ENCODE measurements at regions not wholly inside any gene's neighbourhood (a gene's known extent, or its start where the extent isn't known, plus 50 kb on each side); places are given as distances from the start of the nearest gene placed in this dataset.

GRCh38 chr12:92648242-92649031, 54.4 kb upstream of the PLEKHG7 start:
- Histone ChIP-seq H4K20me1 (ENCODE audit: insufficient read depth, low read length) (no peaks in the 10 kb centered on the region), H3K36me3 (ENCODE audit: insufficient read depth, low read length) (no peaks in the 10 kb centered on the region), H3K27ac (ENCODE audit: low read depth, low read length, poor library complexity, severe bottlenecking) (no peak overlapping the region), H2AFZ (ENCODE audit: low read length) (no peak overlapping the region), H3K9me3 (ENCODE audit: low read length) (no peaks in the 10 kb centered on the region), H3K4me2 (ENCODE audit: low read length) (no peak overlapping the region), H3K79me2 (ENCODE audit: insufficient read depth, low read depth, low read length) (no peaks in the 10 kb centered on the region), H3K4me1 (ENCODE audit: insufficient read depth, low read length, poor library complexity, severe bottlenecking) (no peaks in the 10 kb centered on the region), H3K4me3 (ENCODE audit: low read depth, low read length, poor library complexity, severe bottlenecking) (no peak overlapping the region), H3K9me2 (ENCODE audit: insufficient read depth, low read length) (no peaks in the 10 kb centered on the region)
- POLR2A ChIA-PET, result interaction anchor here (0.6 to 0.7 kb wide), 2 partner anchors 1062 to 1070 kb away, joined by 3 read pairs; no protein-coding TSS in a partner anchor
- no TSS peak for BruUV-seq (replicated peaks)
- TF ChIP-seq CTCF (conservative IDR thresholded peaks at IDR 0.05; ENCODE audit: low read length), result no peak
- TF ChIP-seq EZH2phosphoT487 (IDR thresholded peaks at IDR 0.05; ENCODE audit: borderline replicate concordance, low read depth, low read length), result no peak
- intact Hi-C loops (cut with micrococcal nuclease; ENCODE audit: unreplicated experiment), result no loop called here
- DNase-seq (ENCODE audit: low spot score), result no peak
- CTCF ChIA-PET (ENCODE audit: unreplicated experiment), result no interaction called here

GRCh38 chr12:92641291-92641690, 61.5 kb upstream of the PLEKHG7 start:
- BruUV-seq (replicated peaks), result no TSS peak
- CTCF ChIA-PET (ENCODE audit: unreplicated experiment), result no interaction called here
- H3K27ac ChIP-seq (ENCODE audit: low read depth, low read length, poor library complexity, severe bottlenecking), result no peak overlapping the region
- intact Hi-C loops (cut with micrococcal nuclease; ENCODE audit: unreplicated experiment), result no loop called here
- no peaks in the 10 kb centered on the region for H3K9me2 ChIP-seq (ENCODE audit: insufficient read depth, low read length)
- no peaks in the 10 kb centered on the region for H3K9me3 ChIP-seq (ENCODE audit: low read length)
- no peak overlapping the region for H3K4me3 ChIP-seq (ENCODE audit: low read depth, low read length, poor library complexity, severe bottlenecking)
- H4K20me1 ChIP-seq (ENCODE audit: insufficient read depth, low read length), result no peaks in the 10 kb centered on the region
- TF ChIP-seq EZH2phosphoT487 (IDR thresholded peaks at IDR 0.05; ENCODE audit: borderline replicate concordance, low read depth, low read length) (no peak), CTCF (conservative IDR thresholded peaks at IDR 0.05; ENCODE audit: low read length) (no peak)
- no peaks in the 10 kb centered on the region for H3K4me1 ChIP-seq (ENCODE audit: insufficient read depth, low read length, poor library complexity, severe bottlenecking)
- H3K36me3 ChIP-seq (ENCODE audit: insufficient read depth, low read length), result no peaks in the 10 kb centered on the region
- H3K4me2 ChIP-seq (ENCODE audit: low read length), result no peak overlapping the region
- H3K79me2 ChIP-seq (ENCODE audit: insufficient read depth, low read depth, low read length), result no peaks in the 10 kb centered on the region
- POLR2A ChIA-PET, result no interaction called here
- DNase-seq (ENCODE audit: low spot score), result no peak
- H2AFZ ChIP-seq (ENCODE audit: low read length), result no peak overlapping the region

- Histone ChIP-seq H3K4me1 (ENCODE audit: insufficient read depth, low read length, poor library complexity, severe bottlenecking) (no peaks in the 10 kb centered on the region), H3K4me3 (ENCODE audit: low read depth, low read length, poor library complexity, severe bottlenecking) (no peak overlapping the region), H3K9me3 (ENCODE audit: low read length) (no peaks in the 10 kb centered on the region), H3K9me2 (ENCODE audit: insufficient read depth, low read length) (no peaks in the 10 kb centered on the region), H4K20me1 (ENCODE audit: insufficient read depth, low read length) (no peaks in the 10 kb centered on the region), H3K79me2 (ENCODE audit: insufficient read depth, low read depth, low read length) (no peaks in the 10 kb centered on the region), H3K36me3 (ENCODE audit: insufficient read depth, low read length) (no peaks in the 10 kb centered on the region), H2AFZ (ENCODE audit: low read length) (no peak overlapping the region), H3K27ac (ENCODE audit: low read depth, low read length, poor library complexity, severe bottlenecking) (no peak overlapping the region), H3K4me2 (ENCODE audit: low read length) (no peak overlapping the region)
- TF ChIP-seq CTCF (conservative IDR thresholded peaks at IDR 0.05; ENCODE audit: low read length) (no peak), EZH2phosphoT487 (IDR thresholded peaks at IDR 0.05; ENCODE audit: borderline replicate concordance, low read depth, low read length) (no peak)
- intact Hi-C loops (cut with micrococcal nuclease; ENCODE audit: unreplicated experiment), result no loop called here
- DNase-seq (ENCODE audit: low spot score), result no peak
- no TSS peak for BruUV-seq (replicated peaks)
- CTCF ChIA-PET (ENCODE audit: unreplicated experiment), result no interaction called here
- POLR2A ChIA-PET, result no interaction called here
Observed at GRCh38 chr12:92640691-92641090, 62.1 kb upstream of the PLEKHG7 start.

Data from OCI-LY7 (cell line).